Epithelial cell of esophagus (primary cell): ENCODE measurements at regions not wholly inside any gene's neighbourhood (a gene's known extent, or its start where the extent isn't known, plus 50 kb on each side); places are given as distances from the start of the nearest gene placed in this dataset.

ENCODE experiments used
- DNase-seq: peaks from one replicate; pipeline ENCODE4 v3.0.0; 2010; ENCODE audit warnings: low read depth
- H3K4me3 ChIP-seq: 2 replicates; pipeline ENCODE4 v1.5.1; 2011; ENCODE audit warnings: mild to moderate bottlenecking, low read length, control low read depth
- TF ChIP-seq, protein P1 (sequence below): IDR thresholded peaks from 2 replicates; pipeline ENCODE4 v1.5.1; 2011; ENCODE audit warnings: low read depth, mild to moderate bottlenecking, low read length, control low read depth, inconsistent platforms; ENCODE audit not compliant: insufficient read depth; ENCODE audit errors: missing control alignments

- no peak for DNase-seq
- no peak overlapping the region for H3K4me3 ChIP-seq
- TF ChIP-seq, protein P1, sequence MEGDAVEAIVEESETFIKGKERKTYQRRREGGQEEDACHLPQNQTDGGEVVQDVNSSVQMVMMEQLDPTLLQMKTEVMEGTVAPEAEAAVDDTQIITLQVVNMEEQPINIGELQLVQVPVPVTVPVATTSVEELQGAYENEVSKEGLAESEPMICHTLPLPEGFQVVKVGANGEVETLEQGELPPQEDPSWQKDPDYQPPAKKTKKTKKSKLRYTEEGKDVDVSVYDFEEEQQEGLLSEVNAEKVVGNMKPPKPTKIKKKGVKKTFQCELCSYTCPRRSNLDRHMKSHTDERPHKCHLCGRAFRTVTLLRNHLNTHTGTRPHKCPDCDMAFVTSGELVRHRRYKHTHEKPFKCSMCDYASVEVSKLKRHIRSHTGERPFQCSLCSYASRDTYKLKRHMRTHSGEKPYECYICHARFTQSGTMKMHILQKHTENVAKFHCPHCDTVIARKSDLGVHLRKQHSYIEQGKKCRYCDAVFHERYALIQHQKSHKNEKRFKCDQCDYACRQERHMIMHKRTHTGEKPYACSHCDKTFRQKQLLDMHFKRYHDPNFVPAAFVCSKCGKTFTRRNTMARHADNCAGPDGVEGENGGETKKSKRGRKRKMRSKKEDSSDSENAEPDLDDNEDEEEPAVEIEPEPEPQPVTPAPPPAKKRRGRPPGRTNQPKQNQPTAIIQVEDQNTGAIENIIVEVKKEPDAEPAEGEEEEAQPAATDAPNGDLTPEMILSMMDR = no peak
Observed at GRCh38 chr7:136605532-136606329, 262.7 kb upstream of the CHRM2 start.

GRCh38 chr7:136601772-136602171, 266.7 kb upstream of the CHRM2 start:
- TF ChIP-seq, protein P1 = no peak
- DNase-seq = no peak
- H3K4me3 ChIP-seq = no peak overlapping the region

DNA sequence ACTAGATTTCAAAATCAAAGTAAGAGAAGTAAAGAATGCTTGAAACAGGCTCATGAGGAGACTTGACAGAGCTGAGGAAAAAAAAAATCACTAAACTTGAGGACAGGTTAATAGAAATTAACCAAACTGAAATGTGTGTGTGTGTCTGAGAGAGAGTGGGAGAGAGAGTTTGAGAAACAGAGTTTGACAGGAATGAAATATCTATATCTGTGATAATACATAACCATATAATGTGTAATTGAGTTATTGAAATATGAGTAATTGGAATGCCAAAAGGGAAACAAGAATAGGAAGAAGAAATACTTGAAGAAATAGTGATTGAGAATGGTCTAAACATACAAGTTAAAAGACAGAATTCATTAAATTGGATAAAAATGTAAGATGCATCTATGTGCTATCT, 268.0 kb upstream of the CHRM2 start:
- H3K4me3 ChIP-seq = no peak overlapping the region
- no peak for DNase-seq
- TF ChIP-seq, protein P1 = no peak

DNA sequence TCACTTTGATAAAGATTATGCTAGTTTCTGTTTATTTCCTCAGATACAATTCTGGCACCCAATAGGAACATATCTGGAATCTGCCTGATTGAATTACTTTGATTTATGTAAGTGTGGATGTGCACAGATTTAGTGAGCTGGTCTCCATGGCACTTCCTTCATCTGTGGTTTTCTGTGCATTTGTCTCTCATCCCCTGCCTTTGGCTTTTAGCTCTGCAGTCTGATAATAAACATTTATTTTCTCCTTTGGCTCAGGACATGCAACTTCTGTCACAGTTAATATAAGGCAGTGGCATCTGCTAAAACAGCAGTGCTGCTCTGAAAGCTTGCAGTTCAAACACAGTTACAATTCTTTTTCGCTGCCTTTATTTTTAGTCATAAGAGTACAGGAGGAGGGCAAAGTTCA, 273.7 kb upstream of the CHRM2 start:
- no peak for DNase-seq
- TF ChIP-seq, protein P1 = no peak
- H3K4me3 ChIP-seq = no peak overlapping the region

GRCh38 chr7:136588216-136588615, 280.2 kb upstream of the CHRM2 start:
- H3K4me3 ChIP-seq = no peak overlapping the region
- DNase-seq = no peak
- TF ChIP-seq, protein P1 = no peak

DNA sequence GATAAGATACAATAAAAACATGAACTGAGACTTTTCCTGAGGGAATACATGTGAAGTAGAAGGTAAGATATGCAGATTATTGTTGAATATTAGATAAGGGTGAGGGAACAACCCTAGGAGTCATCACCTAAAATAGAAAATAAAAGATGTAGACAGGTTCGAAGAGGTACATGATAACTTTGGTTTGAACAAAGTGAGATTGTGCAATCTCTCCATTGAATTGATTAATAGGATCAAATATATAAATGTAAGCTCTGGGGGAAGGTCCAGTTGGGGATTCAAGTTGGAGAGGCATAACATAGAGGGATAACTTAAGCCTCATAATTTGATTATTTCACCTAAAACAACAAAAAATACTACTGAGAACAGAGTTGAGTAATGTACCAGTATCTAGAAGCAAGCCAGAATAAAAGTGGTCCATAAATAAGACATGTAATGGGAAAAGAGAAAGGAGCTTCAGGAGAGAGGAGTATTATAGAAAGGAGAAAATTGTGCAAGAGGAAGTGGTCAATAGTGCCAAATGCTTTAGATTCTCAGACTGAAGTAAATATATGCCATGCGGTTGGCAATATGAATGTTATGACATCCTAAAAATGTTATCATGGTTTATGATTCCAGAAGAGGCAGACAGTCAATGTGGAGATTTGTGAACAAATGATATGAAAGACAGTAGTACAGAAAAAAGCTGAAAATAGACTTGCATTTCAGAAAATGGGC, 282.3 kb upstream of the CHRM2 start:
- H3K4me3 ChIP-seq = no peak overlapping the region
- TF ChIP-seq, protein P1 = no peak
- DNase-seq = no peak

DNA sequence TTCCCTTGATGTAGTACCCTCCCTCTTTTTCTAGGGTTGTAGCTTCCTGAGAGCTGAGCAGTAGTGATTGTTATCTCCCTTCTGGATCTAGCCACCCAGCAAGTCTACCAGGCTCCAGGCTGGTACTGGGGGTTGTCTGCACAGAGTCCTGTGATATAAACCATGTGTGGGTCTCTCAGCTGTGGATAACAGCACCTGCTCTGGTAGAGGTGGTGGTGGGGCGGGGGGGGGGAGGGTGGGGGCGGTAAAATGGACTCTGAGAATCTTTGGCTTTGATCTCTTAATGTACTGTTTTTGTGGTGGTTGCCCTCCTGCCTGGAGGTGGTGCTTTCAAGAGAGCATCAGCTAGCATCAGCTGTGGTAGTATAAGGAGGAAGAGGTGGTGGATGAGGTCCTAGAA, 302.0 kb upstream of the CHRM2 start:
- no peak overlapping the region for H3K4me3 ChIP-seq
- no peak for DNase-seq
- TF ChIP-seq, protein P1 = no peak
